ENCODE measurements at regions not wholly inside any gene's neighbourhood (a gene's known extent, or its start where the extent isn't known, plus 50 kb on each side); places are given as distances from the start of the nearest gene placed in this dataset.

- no peaks in the 10 kb centered on the region for H3K79me1 ChIP-seq (ENCODE audit: low read depth in 1 of 2, low read length in 2 of 2)
- DNase-seq: peak; percentile 37
- no peak overlapping the region for H3K4me2 ChIP-seq (ENCODE audit: low read depth, low read length)
- no peaks in the 10 kb centered on the region for H4K20me1 ChIP-seq (ENCODE audit: insufficient read depth, low read length)
- peak overlapping the region; percentile 3; the same call in 1 of the 2 replicates for H3K4ac ChIP-seq (ENCODE audit: low read depth, low read length)
- no peak overlapping the region for H3K4me3 ChIP-seq (ENCODE audit: insufficient read depth, low read depth, low read length)
- no peak overlapping the region for H3K27ac ChIP-seq (ENCODE audit: insufficient read depth, low read length)
- no peak overlapping the region for H2BK15ac ChIP-seq (ENCODE audit: low read depth, low read length)
- no peaks in the 10 kb centered on the region for H3K9me1 ChIP-seq (ENCODE audit: insufficient read depth, low read length)
- H3K23ac ChIP-seq (ENCODE audit: low read depth, low read length): no peak overlapping the region
- H2AK5ac ChIP-seq (ENCODE audit: low read depth, low read length): no peak overlapping the region
- WGBS, 2 experiments (ENCODE audit: extremely low coverage in 2 of 2, insufficient read length in 1 of 2): 50% methylated on average over 1 of the region's 5 CpGs; no CpG with 5 or more reads in 1 of the 2 experiments
- H2BK120ac ChIP-seq (ENCODE audit: low read depth, low read length): peak overlapping the region; percentile 3; the same call in 1 of the 2 replicates
- H2BK5ac ChIP-seq (ENCODE audit: low read depth, low read length, poor library complexity, severe bottlenecking): no peak overlapping the region
- ChIA-PET POLR2A (ENCODE audit: unreplicated experiment) (no interaction called here), CTCF (interaction anchor here (0.6 to 1.4 kb wide), 2 partner anchors 23 to 84 kb away, joined by 3 to 4 read pairs; no protein-coding TSS in a partner anchor)
- H3K14ac ChIP-seq (replicated peaks; ENCODE audit: low read depth, low read length): 0 out of 2 replicates have a peak overlapping the region, but pooled peaks have one; percentile 1
- TF ChIP-seq MXI1 (IDR thresholded peaks at IDR 0.05; ENCODE audit: borderline replicate concordance, low read depth, low read length): no peak
- TF ChIP-seq RFX5 (IDR thresholded peaks at IDR 0.05; ENCODE audit: low read depth, low read length): no peak
- no peak for TF ChIP-seq POLR2A (IDR thresholded peaks at IDR 0.05; ENCODE audit: low read depth, low read length)
- TF ChIP-seq CTCF (conservative IDR thresholded peaks at IDR 0.05; ENCODE audit: low read depth, low read length): no peak
- no peak for TF ChIP-seq MAZ (IDR thresholded peaks at IDR 0.05; ENCODE audit: borderline replicate concordance, low read depth, low read length)
- no peak for TF ChIP-seq MAFK (IDR thresholded peaks at IDR 0.05; ENCODE audit: low read depth, low read length)
- TF ChIP-seq USF2 (IDR thresholded peaks at IDR 0.05; ENCODE audit: low read depth, low read length): no peak
- no peak for TF ChIP-seq CHD1 (IDR thresholded peaks at IDR 0.05; ENCODE audit: low read depth, low read length)
- no peak for TF ChIP-seq CEBPB (IDR thresholded peaks at IDR 0.05; ENCODE audit: low read depth, low read length)
- no peak for TF ChIP-seq SMC3 (IDR thresholded peaks at IDR 0.05; ENCODE audit: low read depth, low read length)
- no peak for TF ChIP-seq BHLHE40 (IDR thresholded peaks at IDR 0.05; ENCODE audit: low read depth, low read length)
- TF ChIP-seq FOS (IDR thresholded peaks at IDR 0.05; ENCODE audit: low read depth, low read length): no peak
- TF ChIP-seq RCOR1 (IDR thresholded peaks at IDR 0.05; ENCODE audit: insufficient replicate concordance, low read length): no peak
- TF ChIP-seq RAD21 (IDR thresholded peaks at IDR 0.05; ENCODE audit: low read length): no peak
- H2BK20ac ChIP-seq (ENCODE audit: low read depth, low read length): peak overlapping the region; percentile 27; the same call in 1 of the 2 replicates
- H3K56ac ChIP-seq (ENCODE audit: extremely low read depth, insufficient read depth, low read length): no peak overlapping the region
- no TSS peak for BruUV-seq (replicated peaks)
- H2AK9ac ChIP-seq (replicated peaks; ENCODE audit: low read depth, low read length, poor library complexity): no peak overlapping the region
- peak overlapping the region; percentile 86 for H4K5ac ChIP-seq (ENCODE audit: low read depth, low read length)
- 0 out of 2 replicates have a peak overlapping the region, but pooled peaks have one; percentile 8 for H4K91ac ChIP-seq (ENCODE audit: insufficient read depth, low read depth, low read length)
- no peak overlapping the region for H3K9ac ChIP-seq (ENCODE audit: low read depth, low read length)
- no peak for ATAC-seq (ENCODE audit: low read depth)
- peak overlapping the region; percentile 3; the same call in 1 of the 2 replicates for H3K18ac ChIP-seq (ENCODE audit: low read depth, low read length)
- H3K27me3 ChIP-seq (ENCODE audit: control insufficient read depth, insufficient read depth, low read length): no peaks in the 10 kb centered on the region
- H3K4me1 ChIP-seq (ENCODE audit: control insufficient read depth, insufficient read depth, low read length): peaks cover 6% of the 10 kb centered on the region; the same call in 1 of the 2 replicates
- H3K9me3 ChIP-seq (ENCODE audit: control insufficient read depth, insufficient read depth, low read length): no peaks in the 10 kb centered on the region
- intact Hi-C loops (cut with micrococcal nuclease): loop anchor here (5.0 kb wide), 2 partner anchors 105 to 130 kb away; no protein-coding TSS in a partner anchor
- H3K36me3 ChIP-seq (ENCODE audit: control insufficient read depth, insufficient read depth, low read length): no peaks in the 10 kb centered on the region
- H2AFZ ChIP-seq (replicated peaks; ENCODE audit: low read length, poor library complexity): peak overlapping the region; percentile 34
- H4K8ac ChIP-seq (ENCODE audit: low read depth in 2 of 2, low read length in 2 of 2): no peak overlapping the region; a peak in 1 of 4 replicates
- dilution Hi-C loops (cut with HindIII; ENCODE audit: low sequenced_read_pairs, unreplicated experiment): no loop called here
- in situ Hi-C loops (cut with MboI; ENCODE audit: low sequenced_read_pairs): no loop called here
Measured at GRCh38 chr2:20507166-20507692, 60.4 kb downstream of the RHOB start.
